IMR-90 (cell line): ENCODE measurements at regions not wholly inside any gene's neighbourhood (a gene's known extent, or its start where the extent isn't known, plus 50 kb on each side); places are given as distances from the start of the nearest gene placed in this dataset.
"Not testable (repeated sequence)": the region's sequence is repeated elsewhere in the genome, so short reads cannot be mapped to it uniquely, and the experiment has no call there.

Experiments used
- ATAC-seq: fragments of 200-7000 bp; cut with Tn5 transposase; 2 replicates; pipeline ENCODE4 v1.9.1; 2020; ENCODE audit warnings: low read depth, mild to moderate bottlenecking, moderate library complexity
- BruUV-seq: library from RNA; stranded (reverse); fragments of 400-500 nt; replicated peaks from 2 replicates; lab custom pipeline; 2021; lab: Mats Ljungman, UMichigan
- CTCF ChIA-PET: fragments of 300-600 bp; formaldehyde crosslinking; extraction: SDS; loops from one replicate; lab custom pipeline; 2021; ENCODE audit warnings: antibody characterized with exemption; lab: Yijun Ruan, JAX
- POLR2A ChIA-PET: fragments of 300-600 bp; sonication (Branson Sonifier 250); formaldehyde crosslinking; loops from one replicate; lab custom pipeline; 2022; ENCODE audit warnings: antibody characterized with exemption; ENCODE audit not compliant: unreplicated experiment; lab: Charles Lee
- DNase-seq: peaks from one replicate; pipeline ENCODE4 v3.0.0; 2013
- H2AFZ ChIP-seq: replicated peaks from 2 replicates; pipeline ENCODE3; 2013; ENCODE audit warnings: low read length, mild to moderate bottlenecking; ENCODE audit not compliant: poor library complexity
- H2AK5ac ChIP-seq: 2 replicates; pipeline ENCODE4 v1.6.1; 2013; ENCODE audit warnings: low read depth, low read length, inconsistent platforms
- H2AK9ac ChIP-seq: replicated peaks from 2 replicates; pipeline ENCODE3; 2013; ENCODE audit warnings: mild to moderate bottlenecking, low read depth, low read length, moderate library complexity; ENCODE audit not compliant: poor library complexity
- H2BK120ac ChIP-seq: 2 replicates; pipeline ENCODE4 v1.6.1; 2013; ENCODE audit warnings: low read depth, low read length, inconsistent platforms
- H2BK15ac ChIP-seq: 3 replicates; pipeline ENCODE4 v1.6.1; 2013; ENCODE audit warnings: low read depth, low read length, inconsistent platforms
- H2BK20ac ChIP-seq: 2 replicates; pipeline ENCODE4 v1.6.1; 2013; ENCODE audit warnings: low read depth, mild to moderate bottlenecking, inconsistent platforms, low read length, moderate library complexity
- H2BK5ac ChIP-seq: 2 replicates; pipeline ENCODE4 v1.6.1; 2013; ENCODE audit warnings: mild to moderate bottlenecking, low read depth, low read length, inconsistent platforms; ENCODE audit not compliant: poor library complexity, severe bottlenecking
- H3K14ac ChIP-seq: replicated peaks from 2 replicates; pipeline ENCODE4 v1.6.1; 2013; ENCODE audit warnings: low read depth, low read length, inconsistent platforms
- H3K18ac ChIP-seq: 2 replicates; pipeline ENCODE4 v1.6.1; 2013; ENCODE audit warnings: low read depth, low read length, control low read depth
- H3K23ac ChIP-seq: 2 replicates; pipeline ENCODE4 v1.6.1; 2013; ENCODE audit warnings: low read depth, low read length, inconsistent platforms
- H3K27ac ChIP-seq: 2 replicates; pipeline ENCODE4 v1.5.1; 2013; ENCODE audit warnings: mild to moderate bottlenecking, control low read depth, low read length; ENCODE audit not compliant: insufficient read depth
- H3K27me3 ChIP-seq: 2 replicates; pipeline ENCODE4 v1.6.1; 2013; ENCODE audit warnings: low read length; ENCODE audit not compliant: control insufficient read depth, insufficient read depth
- H3K36me3 ChIP-seq: 2 replicates; pipeline ENCODE4 v1.6.1; 2013; ENCODE audit warnings: low read length, mixed read lengths; ENCODE audit not compliant: control insufficient read depth, insufficient read depth
- H3K4ac ChIP-seq: 2 replicates; pipeline ENCODE4 v1.6.1; 2013; ENCODE audit warnings: low read depth, low read length, inconsistent platforms
- H3K4me1 ChIP-seq: 2 replicates; pipeline ENCODE4 v1.6.1; 2013; ENCODE audit warnings: low read length, mixed read lengths; ENCODE audit not compliant: control insufficient read depth, insufficient read depth
- H3K4me2 ChIP-seq: 2 replicates; pipeline ENCODE4 v1.6.1; 2013; ENCODE audit warnings: low read depth, mild to moderate bottlenecking, control low read depth, low read length, moderate library complexity
- H3K4me3 ChIP-seq: 2 replicates; pipeline ENCODE4 v1.5.1; 2013; ENCODE audit warnings: low read depth, mild to moderate bottlenecking, control low read depth, low read length, moderate library complexity; ENCODE audit not compliant: insufficient read depth
- H3K56ac ChIP-seq: 2 replicates; pipeline ENCODE4 v1.6.1; 2013; ENCODE audit warnings: low read length, inconsistent platforms; ENCODE audit not compliant: insufficient read depth; ENCODE audit errors: extremely low read depth
- H3K79me1 ChIP-seq, 2 experiments: 2 replicates each; pipeline ENCODE4 v1.6.1; 2013; ENCODE audit warnings: low read length in 2 of 2, inconsistent platforms in 1 of 2, low read depth in 1 of 2
- H3K9ac ChIP-seq: 2 replicates; pipeline ENCODE4 v1.6.1; 2013; ENCODE audit warnings: low read depth, low read length, control low read depth
- H3K9me1 ChIP-seq: 2 replicates; pipeline ENCODE4 v1.6.1; 2013; ENCODE audit warnings: low read length, inconsistent platforms; ENCODE audit not compliant: insufficient read depth
- H3K9me3 ChIP-seq: 2 replicates; pipeline ENCODE4 v1.6.1; 2013; ENCODE audit warnings: low read length; ENCODE audit not compliant: control insufficient read depth, insufficient read depth
- H4K20me1 ChIP-seq: 2 replicates; pipeline ENCODE4 v1.6.1; 2013; ENCODE audit warnings: low read length, inconsistent platforms; ENCODE audit not compliant: insufficient read depth
- H4K5ac ChIP-seq: 2 replicates; pipeline ENCODE4 v1.6.1; 2013; ENCODE audit warnings: mild to moderate bottlenecking, low read depth, low read length, control low read depth
- H4K8ac ChIP-seq, 2 experiments: 2 replicates each; pipeline ENCODE4 v1.6.1; 2013; ENCODE audit warnings: low read depth in 2 of 2, low read length in 2 of 2, control low read depth in 1 of 2, inconsistent platforms in 1 of 2
- H4K91ac ChIP-seq: 2 replicates; pipeline ENCODE4 v1.6.1; 2013; ENCODE audit warnings: low read depth, low read length, inconsistent platforms; ENCODE audit not compliant: insufficient read depth
- WGBS, 2 experiments: methylation state at CpG; one replicate each; pipeline versions ENCODE4 v1.1.5 to v1.1.7; 2013; ENCODE audit warnings: missing lambda C conversion rate in 2 of 2; ENCODE audit not compliant: insufficient read length in 1 of 2; ENCODE audit errors: extremely low coverage in 2 of 2; 5-methylcytosine and 5-hydroxymethylcytosine counted together
- dilution Hi-C: fragments of 300-500 bp; cut with HindIII; formaldehyde crosslinking; loops from one replicate; pipeline ENCODE4 v1.14.3; 2018; ENCODE audit warnings: low sequenced_read_pairs; ENCODE audit not compliant: unreplicated experiment
- in situ Hi-C: fragments of 300-500 bp; cut with MboI; formaldehyde crosslinking; loops from 3 replicates; pipeline ENCODE4 v1.14.3; 2019; ENCODE audit warnings: low sequenced_read_pairs, inconsistent platforms, mixed read lengths
- intact Hi-C: fragments of 100-400 bp; cut with micrococcal nuclease; formaldehyde crosslinking; loops from 2 replicates; pipeline ENCODE4 v1.10.0; 2022

- H3K9me3 ChIP-seq, H4K20me1 ChIP-seq, intact Hi-C loops, POLR2A ChIA-PET, H4K91ac ChIP-seq, H3K9ac ChIP-seq, H3K18ac ChIP-seq, H2BK20ac ChIP-seq, H2AK9ac ChIP-seq, H3K36me3 ChIP-seq, H3K4me2 ChIP-seq, H3K27me3 ChIP-seq, H3K79me1 ChIP-seq, H3K4me1 ChIP-seq, DNase-seq, H3K9me1 ChIP-seq, H3K56ac ChIP-seq, H2BK15ac ChIP-seq, H3K4me3 ChIP-seq, H4K8ac ChIP-seq, H2AFZ ChIP-seq, CTCF ChIA-PET, H4K5ac ChIP-seq, BruUV-seq, H3K23ac ChIP-seq, in situ Hi-C loops, H2AK5ac ChIP-seq, ATAC-seq, H2BK120ac ChIP-seq, H3K14ac ChIP-seq, H3K4ac ChIP-seq, dilution Hi-C loops, H2BK5ac ChIP-seq, H3K27ac ChIP-seq: not testable (repeated sequence)
- 83% methylated on average over 8 of the region's 19 CpGs; no CpG with 5 or more reads in 1 of the 2 experiments for WGBS, 2 experiments
Observed at GRCh38 chrX:94862470-94862869, 1188.5 kb downstream of the FAM133A start.
